Effector CD4-positive, alpha-beta T cell (primary cell): ENCODE measurements at regions not wholly inside any gene's neighbourhood (a gene's known extent, or its start where the extent isn't known, plus 50 kb on each side); places are given as distances from the start of the nearest gene placed in this dataset.
"Not testable (repeated sequence)": the region's sequence is repeated elsewhere in the genome, so short reads cannot be mapped to it uniquely, and the experiment has no call there.

Source experiments
- DNase-seq: peaks from one replicate; pipeline ENCODE4 v3.0.0-alpha.2; 2020

DNA sequence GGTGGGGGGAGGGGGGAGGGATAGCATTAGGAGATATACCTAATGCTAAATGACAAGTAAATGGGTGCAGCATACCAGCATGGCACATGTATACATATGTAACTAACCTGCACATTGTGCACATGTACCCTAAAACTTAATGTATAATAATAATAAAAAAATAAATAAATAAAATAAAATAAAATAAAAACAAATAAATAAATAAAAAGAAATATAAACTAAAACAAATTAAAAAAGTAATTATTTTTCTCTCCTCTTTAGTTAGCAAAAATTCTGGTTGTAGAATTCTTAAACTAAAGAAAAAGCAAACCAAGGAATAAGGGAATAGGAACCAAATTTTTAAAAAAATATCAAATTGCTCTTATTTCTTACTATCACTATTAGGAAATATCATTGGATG, 267.3 kb downstream of the CCER1 start:
- not testable (repeated sequence) for DNase-seq

DNA sequence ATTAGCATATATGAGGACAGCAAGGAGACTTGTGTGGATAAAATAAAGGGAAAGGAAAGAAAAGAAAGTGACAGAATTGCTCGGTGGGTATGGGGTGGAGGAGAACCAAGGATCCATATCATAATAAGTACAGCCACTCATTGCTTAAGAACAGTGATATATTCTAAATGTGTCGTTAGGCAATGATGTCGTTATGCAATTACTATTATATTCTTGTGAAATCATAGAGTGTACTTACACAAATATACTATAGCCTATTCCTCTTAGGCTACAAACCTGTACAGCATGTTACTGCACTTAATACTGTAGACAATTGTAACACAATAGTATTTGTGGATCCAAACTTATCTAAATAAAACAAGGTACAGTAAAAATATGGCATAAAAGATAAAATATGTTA, 271.1 kb downstream of the CCER1 start:
- no peak for DNase-seq

DNA sequence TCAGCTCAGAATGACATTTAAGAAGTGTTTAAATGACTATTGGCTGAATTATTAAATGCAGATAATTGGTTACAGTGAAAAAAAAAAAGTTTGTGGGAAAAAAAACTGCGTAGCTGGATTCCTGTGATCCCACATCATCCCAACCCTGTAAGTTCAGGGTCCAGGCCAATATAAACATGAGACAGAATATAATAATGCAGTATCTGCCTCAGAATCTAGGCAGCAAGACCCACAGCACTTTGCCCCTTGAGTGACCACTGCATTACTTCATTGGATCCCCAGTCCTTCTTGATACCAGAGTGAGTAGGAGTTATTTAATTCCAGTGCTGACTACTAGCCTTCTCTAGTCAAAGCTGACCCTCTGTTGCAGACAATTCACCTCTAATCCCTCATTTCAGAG, 272.6 kb downstream of the CCER1 start:
- no peak for DNase-seq

GRCh38 chr12:90679674-90680073, 275.3 kb downstream of the CCER1 start:
- no peak for DNase-seq

DNA sequence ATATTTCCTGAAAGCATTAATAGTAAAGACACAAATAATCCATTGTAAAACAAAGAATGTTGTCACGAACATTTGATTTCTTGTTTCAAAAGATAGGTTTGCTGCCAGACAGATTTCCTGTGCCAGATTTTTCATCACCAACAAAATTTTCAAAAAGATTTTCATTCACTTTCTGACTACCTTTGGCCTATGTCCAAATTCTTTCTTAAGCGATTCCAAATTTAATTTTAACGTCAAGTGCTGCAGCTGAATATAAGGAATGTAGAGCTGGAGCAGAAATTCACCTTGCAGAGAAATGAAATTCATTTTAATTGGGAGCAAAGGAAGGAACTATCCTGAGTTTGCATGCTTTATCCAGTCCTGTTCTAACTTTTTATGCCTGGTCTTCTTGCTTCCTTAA, 277.4 kb downstream of the CCER1 start:
- DNase-seq: no peak

DNA sequence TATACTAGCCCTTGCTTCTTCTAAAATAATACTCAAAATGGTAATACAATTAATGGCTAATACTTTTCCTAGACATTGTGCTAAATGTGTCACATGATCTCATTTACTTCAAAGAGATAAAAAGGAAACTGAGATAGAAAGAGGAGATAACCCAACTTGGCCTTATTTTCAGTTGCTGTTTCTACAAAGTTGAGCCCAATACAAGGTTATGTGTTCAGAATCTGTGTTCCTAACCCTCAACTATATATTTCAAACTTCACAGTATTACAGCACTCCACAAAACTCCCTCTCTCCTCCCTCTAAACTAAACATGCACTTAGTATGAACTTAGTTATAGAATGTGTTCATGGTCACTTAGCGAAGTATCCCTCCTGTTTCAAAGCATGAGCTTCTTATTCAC, 277.9 kb downstream of the CCER1 start:
- no peak for DNase-seq

- DNase-seq: no peak
These were observed 279.9 kb downstream of the CCER1 start for GRCh38 chr12:90675106-90675505.

DNA sequence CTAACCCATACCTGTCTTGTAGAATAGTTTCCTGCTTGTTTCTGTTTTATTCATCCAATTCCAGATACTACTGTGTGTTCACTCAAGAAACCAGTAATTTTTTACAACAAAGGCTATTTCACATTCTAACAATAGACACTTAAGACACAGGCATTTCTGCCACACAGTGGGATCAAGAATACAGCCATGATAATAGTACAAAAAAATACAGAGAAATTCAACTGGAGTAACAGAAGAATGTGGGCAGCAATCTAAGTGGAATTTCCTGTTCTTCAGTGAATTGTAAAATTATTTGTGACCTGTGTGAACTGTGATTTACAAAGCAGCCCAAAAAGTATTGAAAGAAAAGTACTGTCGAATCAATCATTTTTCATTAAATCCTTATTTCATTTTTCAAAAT, 282.9 kb downstream of the CCER1 start:
- DNase-seq: no peak

DNA sequence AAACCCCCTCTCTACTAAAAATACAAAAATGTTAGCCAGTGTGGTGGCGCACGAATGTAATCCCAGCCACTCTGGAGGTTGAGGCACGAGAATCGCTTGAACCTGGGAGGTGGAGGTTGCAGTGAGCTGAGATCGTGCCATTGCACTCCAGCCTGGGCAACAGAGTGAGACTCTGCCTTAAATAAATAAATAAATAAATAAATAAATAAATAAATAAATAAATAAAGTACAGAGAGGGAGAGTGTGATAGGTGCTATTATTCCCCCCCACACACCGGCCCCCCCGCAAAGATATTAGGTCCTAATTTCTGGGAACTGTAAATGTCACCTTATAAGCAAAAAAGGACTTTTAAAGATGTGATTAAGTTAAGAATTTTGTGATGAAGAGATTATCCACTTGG, 291.0 kb downstream of the CCER1 start:
- not testable (repeated sequence) for DNase-seq

DNA sequence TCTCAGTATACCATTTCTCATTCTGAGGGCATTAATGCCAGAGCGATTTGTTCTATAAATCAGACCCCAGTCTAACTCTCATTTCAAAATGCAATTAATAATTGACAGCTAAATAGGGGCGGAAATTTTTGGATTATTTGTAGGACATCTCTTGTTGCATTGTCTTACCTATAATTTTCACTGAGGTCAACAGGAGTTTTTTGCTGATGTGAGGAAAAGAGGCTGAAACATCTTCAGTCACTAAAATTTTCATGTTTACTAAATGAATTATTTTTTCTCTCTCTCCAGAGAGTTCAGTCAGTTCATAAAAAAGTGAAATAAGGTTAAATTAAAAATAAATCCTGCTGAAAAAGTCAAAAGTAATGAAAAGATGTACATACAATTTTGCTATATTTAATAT, 295.9 kb downstream of the CCER1 start:
- no peak for DNase-seq

- no peak for DNase-seq
These were observed 301.9 kb downstream of the CCER1 start for GRCh38 chr12:90653040-90653439.

GRCh38 chr12:90652280-90652679, 302.7 kb downstream of the CCER1 start:
- DNase-seq: no peak

- no peak for DNase-seq
These were observed 309.8 kb downstream of the CCER1 start for GRCh38 chr12:90645181-90645580.

DNA sequence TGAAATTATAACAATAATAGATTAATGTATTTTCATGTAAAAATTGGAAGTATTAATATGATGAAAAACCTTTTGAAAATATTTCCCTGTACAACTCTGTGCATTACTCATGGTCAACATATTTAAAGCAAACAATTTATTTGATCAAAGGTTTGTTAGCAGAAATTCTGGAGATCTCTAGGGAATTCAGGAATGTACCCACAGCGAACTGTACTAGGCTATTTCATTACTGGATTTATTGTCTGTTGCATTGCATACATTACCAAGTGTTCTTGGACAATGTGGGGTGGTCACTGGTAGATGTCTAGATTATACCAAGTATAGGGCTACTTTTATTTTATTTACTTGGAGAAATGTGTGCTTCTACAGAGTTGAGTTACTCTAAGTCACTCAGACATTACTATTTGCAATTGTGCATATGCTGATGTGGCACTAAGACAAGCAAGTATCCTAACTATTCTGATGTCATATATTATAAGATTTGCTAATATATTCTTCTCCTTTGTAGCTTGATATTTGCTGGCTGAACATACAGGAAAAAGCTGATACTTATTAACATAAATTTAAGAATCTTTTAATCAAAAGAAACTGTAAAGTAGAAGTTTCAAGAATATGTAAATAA, 323.3 kb downstream of the CCER1 start:
- DNase-seq: no peak

DNA sequence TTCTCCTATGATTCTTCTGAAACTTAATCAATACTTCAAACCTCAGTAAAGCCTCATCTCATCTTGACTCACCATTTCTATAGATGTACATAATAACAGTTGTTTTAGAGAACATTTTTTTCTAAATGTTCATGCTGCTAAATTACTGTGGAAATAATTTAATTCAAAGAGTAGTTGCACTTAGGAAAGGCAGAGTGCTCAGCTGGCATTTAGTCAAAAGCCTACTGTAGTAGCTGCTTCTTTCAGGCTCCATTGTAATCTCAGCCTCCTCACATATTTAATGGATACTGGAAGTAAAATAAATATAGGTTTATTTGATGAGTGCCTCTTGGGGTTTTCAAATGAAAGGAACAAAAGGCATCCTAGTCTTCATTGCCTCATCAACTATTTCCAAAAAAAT, 325.0 kb downstream of the CCER1 start:
- no peak for DNase-seq

DNA sequence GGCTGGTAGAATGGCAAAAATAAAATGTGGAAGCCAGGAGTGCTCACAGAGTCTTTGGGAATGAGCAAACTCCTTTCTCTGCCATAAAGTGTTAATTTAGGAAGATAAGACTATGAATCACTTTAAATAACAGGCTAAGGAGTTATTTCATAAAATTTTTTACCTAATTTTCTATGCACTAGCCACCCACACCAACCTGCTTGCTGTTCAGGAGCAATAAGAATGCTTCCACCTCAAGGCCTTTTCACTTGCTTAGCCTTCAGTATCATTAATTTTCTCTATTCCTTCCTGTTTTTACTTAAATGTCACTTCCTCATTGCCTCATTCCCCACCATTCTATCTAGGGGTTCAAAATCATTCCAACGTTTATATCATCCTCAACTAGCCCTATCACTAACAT, 326.8 kb downstream of the CCER1 start:
- no peak for DNase-seq

- DNase-seq: no peak
These were observed 327.6 kb downstream of the CCER1 start for GRCh38 chr12:90627180-90627896.

DNA sequence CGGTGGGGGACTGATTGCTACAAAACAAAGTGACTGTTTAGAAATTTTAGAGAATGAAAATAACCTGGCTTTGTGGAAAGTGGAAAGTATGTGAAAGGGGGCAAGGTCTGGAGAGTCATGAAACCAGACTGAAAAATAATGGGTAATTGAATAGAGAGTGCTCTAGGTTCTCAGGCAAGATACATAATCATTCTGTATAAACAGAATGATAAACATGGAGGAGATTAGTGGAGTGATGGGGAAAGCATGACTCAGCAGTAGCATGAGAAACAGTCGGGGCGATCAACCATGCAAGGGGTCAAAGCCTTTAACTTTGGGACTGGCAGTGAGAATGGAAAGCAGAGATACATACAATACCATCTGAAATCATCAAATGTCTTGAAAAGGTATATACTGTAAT, 332.5 kb downstream of the CCER1 start:
- DNase-seq: no peak

DNA sequence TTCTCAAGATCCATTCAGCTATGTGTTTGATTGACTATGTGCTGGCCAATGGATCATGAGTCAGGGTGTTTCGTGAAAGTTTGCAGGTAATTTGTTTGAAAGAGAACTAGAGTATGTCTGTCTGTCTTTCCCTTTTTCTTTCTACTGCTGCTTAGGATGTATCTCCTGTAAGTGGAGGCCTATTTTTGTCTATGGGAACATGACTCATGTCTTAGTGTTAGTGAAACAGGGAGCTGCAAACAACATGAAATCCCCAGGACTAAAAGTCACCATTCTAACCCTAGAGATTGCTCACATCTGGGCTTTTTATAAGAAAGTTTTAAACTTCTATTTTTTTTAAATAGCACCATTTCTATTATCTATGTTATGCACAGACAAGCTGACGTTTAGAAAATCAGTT, 333.0 kb downstream of the CCER1 start:
- no peak for DNase-seq

- no peak for DNase-seq
These were observed 335.0 kb downstream of the CCER1 start for GRCh38 chr12:90619943-90620342.

- DNase-seq: no peak
These were observed 336.4 kb downstream of the CCER1 start for GRCh38 chr12:90618586-90618985.

- DNase-seq: no peak
These were observed 343.1 kb downstream of the CCER1 start for GRCh38 chr12:90611891-90612290.

DNA sequence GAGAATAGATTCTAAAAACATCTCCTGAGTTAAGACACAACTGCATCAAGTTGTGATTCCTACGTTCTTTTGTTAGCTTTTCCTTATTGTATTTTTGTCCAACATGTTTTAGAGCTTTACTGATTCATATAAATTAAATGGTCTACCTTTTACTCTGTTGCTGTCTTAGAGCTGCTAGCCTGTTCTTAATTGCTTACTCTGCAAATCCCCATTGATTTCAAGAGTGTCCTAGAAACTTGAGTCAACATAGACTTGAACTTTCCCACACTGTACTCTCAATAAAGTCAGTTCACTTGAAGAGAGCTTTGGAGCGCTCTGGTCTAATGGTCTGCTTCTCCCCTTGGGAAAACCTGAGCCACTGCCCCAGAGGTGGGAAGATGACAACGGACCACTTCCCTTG, 343.9 kb downstream of the CCER1 start:
- no peak for DNase-seq

GRCh38 chr12:90593596-90594295, 361.2 kb downstream of the CCER1 start:
- no peak for DNase-seq
